ENCODE measurements at regions not wholly inside any gene's neighbourhood (a gene's known extent, or its start where the extent isn't known, plus 50 kb on each side); places are given as distances from the start of the nearest gene placed in this dataset.

DNA sequence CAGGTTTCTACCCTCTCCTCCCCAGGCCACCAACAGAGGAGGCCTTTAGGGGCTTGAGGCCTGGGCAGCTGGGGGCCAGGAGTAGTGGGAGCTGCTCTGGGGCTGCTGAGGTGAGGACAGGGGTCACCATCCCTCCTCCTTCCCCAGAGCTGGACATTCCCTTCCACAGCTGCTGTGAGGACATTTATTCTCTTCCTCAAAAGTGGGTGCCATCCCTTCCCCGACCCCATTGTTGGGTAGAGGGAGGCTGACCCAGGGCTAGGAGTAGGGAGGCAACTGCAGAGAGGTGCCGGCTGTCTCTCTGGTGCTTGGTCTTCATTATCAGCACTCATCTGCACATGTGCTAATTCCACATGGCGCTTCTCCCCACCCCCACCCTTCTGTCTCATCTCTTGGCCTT lies 113.9 kb upstream of the FBXL7 start:
- SMC1A ChIA-PET (ENCODE audit: uncharacterized antibody, unreplicated experiment), result no interaction called here

More for the DNA sequence above, 113.9 kb upstream of the FBXL7 start:
- Histone ChIP-seq H3K9ac (ENCODE audit: control insufficient read depth, insufficient read depth, low read length) (no peak overlapping the region), H3K79me2 (ENCODE audit: control insufficient read depth, insufficient read depth, low read length) (no peaks in the 10 kb centered on the region), H4K20me1 (ENCODE audit: control insufficient read depth, insufficient read depth) (no peaks in the 10 kb centered on the region), H3K4me3 (no peak overlapping the region), H3K27me3 (replicated peaks in 1 of 2; ENCODE audit: control insufficient read depth in 2 of 2, insufficient read depth in 2 of 2, low read length in 1 of 2) (no peaks in the 10 kb centered on the region), H3K4me1 (ENCODE audit: control insufficient read depth, insufficient read depth, low read length) (no peaks in the 10 kb centered on the region), H3K36me3 (ENCODE audit: control insufficient read depth in 2 of 2, insufficient read depth in 2 of 2, low read length in 1 of 2) (no peaks in the 10 kb centered on the region), H3K27ac (ENCODE audit: control insufficient read depth, insufficient read depth) (no peak overlapping the region), H2AFZ (ENCODE audit: control insufficient read depth, low read depth, low read length) (no peak overlapping the region), H3K9me3 (replicated peaks; ENCODE audit: control insufficient read depth, insufficient read depth, low read length) (no peaks in the 10 kb centered on the region), H3K4me2 (ENCODE audit: control insufficient read depth, insufficient read depth) (no peak overlapping the region)
- CTCF ChIA-PET, result no interaction called here
- WGBS (ENCODE audit: insufficient coverage, insufficient replicate concordance, low lambda C conversion rate, missing lambda C conversion rate), result 29% methylated on average over 3 of the region's 3 CpGs
- TF ChIP-seq NR2C2 (IDR thresholded peaks at IDR 0.05; ENCODE audit: borderline replicate concordance, control insufficient read depth, insufficient read length, low read depth) (no peak), SMAD1 (IDR thresholded peaks at IDR 0.05; ENCODE audit: low read depth, partially characterized antibody) (no peak), POLR2AphosphoS5 (IDR thresholded peaks at IDR 0.05; ENCODE audit: low read length) (no peak), NKRF (conservative IDR thresholded peaks at IDR 0.05) (no peak), SMC3 (IDR thresholded peaks at IDR 0.05; ENCODE audit: borderline replicate concordance, low read length) (no peak), FOXM1 (IDR thresholded peaks at IDR 0.05; ENCODE audit: low read depth, low read length) (no peak), SIX5 (IDR thresholded peaks at IDR 0.05; ENCODE audit: low read depth, low read length, severe bottlenecking) (no peak), ASH2L (IDR thresholded peaks at IDR 0.05; ENCODE audit: borderline replicate concordance, low read depth) (no peak), SRF (IDR thresholded peaks at IDR 0.05; ENCODE audit: low read depth in 2 of 2, low read length in 2 of 2) (no peak), TARDBP (IDR thresholded peaks at IDR 0.05; ENCODE audit: borderline replicate concordance) (no peak), STAT1 (conservative IDR thresholded peaks at IDR 0.05) (no peak), HDGF (IDR thresholded peaks at IDR 0.05) (no peak), ZSCAN29 (IDR thresholded peaks at IDR 0.05) (no peak), RB1 (IDR thresholded peaks at IDR 0.05; ENCODE audit: borderline replicate concordance) (no peak), IKZF1 (conservative IDR thresholded peaks at IDR 0.05) (no peak)
- TF ChIP-seq, protein P1, sequence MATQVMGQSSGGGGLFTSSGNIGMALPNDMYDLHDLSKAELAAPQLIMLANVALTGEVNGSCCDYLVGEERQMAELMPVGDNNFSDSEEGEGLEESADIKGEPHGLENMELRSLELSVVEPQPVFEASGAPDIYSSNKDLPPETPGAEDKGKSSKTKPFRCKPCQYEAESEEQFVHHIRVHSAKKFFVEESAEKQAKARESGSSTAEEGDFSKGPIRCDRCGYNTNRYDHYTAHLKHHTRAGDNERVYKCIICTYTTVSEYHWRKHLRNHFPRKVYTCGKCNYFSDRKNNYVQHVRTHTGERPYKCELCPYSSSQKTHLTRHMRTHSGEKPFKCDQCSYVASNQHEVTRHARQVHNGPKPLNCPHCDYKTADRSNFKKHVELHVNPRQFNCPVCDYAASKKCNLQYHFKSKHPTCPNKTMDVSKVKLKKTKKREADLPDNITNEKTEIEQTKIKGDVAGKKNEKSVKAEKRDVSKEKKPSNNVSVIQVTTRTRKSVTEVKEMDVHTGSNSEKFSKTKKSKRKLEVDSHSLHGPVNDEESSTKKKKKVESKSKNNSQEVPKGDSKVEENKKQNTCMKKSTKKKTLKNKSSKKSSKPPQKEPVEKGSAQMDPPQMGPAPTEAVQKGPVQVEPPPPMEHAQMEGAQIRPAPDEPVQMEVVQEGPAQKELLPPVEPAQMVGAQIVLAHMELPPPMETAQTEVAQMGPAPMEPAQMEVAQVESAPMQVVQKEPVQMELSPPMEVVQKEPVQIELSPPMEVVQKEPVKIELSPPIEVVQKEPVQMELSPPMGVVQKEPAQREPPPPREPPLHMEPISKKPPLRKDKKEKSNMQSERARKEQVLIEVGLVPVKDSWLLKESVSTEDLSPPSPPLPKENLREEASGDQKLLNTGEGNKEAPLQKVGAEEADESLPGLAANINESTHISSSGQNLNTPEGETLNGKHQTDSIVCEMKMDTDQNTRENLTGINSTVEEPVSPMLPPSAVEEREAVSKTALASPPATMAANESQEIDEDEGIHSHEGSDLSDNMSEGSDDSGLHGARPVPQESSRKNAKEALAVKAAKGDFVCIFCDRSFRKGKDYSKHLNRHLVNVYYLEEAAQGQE (IDR thresholded peaks at IDR 0.05; ENCODE audit: low read depth, low read length), result no peak
- TF ChIP-seq, protein P2, sequence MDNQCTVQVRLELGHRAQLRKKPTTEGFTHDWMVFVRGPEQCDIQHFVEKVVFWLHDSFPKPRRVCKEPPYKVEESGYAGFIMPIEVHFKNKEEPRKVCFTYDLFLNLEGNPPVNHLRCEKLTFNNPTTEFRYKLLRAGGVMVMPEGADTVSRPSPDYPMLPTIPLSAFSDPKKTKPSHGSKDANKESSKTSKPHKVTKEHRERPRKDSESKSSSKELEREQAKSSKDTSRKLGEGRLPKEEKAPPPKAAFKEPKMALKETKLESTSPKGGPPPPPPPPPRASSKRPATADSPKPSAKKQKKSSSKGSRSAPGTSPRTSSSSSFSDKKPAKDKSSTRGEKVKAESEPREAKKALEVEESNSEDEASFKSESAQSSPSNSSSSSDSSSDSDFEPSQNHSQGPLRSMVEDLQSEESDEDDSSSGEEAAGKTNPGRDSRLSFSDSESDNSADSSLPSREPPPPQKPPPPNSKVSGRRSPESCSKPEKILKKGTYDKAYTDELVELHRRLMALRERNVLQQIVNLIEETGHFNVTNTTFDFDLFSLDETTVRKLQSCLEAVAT (IDR thresholded peaks at IDR 0.05), result no peak
- TF ChIP-seq, protein P3, sequence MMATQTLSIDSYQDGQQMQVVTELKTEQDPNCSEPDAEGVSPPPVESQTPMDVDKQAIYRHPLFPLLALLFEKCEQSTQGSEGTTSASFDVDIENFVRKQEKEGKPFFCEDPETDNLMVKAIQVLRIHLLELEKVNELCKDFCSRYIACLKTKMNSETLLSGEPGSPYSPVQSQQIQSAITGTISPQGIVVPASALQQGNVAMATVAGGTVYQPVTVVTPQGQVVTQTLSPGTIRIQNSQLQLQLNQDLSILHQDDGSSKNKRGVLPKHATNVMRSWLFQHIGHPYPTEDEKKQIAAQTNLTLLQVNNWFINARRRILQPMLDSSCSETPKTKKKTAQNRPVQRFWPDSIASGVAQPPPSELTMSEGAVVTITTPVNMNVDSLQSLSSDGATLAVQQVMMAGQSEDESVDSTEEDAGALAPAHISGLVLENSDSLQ (IDR thresholded peaks at IDR 0.05), result no peak
- POLR2A ChIA-PET, result no interaction called here
- RAD21 ChIA-PET (ENCODE audit: unreplicated experiment), result no interaction called here
- DNase-seq (ENCODE audit: low read depth, low spot score), result no peak
- FAIRE-seq, result no peak
- BruUV-seq (replicated peaks), result no TSS peak
- in situ Hi-C loops (cut with MboI), result no loop called here
- ATAC-seq, result no peak
- intact Hi-C loops (cut with micrococcal nuclease; ENCODE audit: unreplicated experiment), result no loop called here
